ENCODE measurements at regions not wholly inside any gene's neighbourhood (a gene's known extent, or its start where the extent isn't known, plus 50 kb on each side); places are given as distances from the start of the nearest gene placed in this dataset.

- no peaks in the 10 kb centered on the region for H3K9me3 ChIP-seq
- no peak overlapping the region for H3K4me3 ChIP-seq
- no peak for DNase-seq
- H3K27ac ChIP-seq, result no peak overlapping the region
- TF ChIP-seq, protein P1, sequence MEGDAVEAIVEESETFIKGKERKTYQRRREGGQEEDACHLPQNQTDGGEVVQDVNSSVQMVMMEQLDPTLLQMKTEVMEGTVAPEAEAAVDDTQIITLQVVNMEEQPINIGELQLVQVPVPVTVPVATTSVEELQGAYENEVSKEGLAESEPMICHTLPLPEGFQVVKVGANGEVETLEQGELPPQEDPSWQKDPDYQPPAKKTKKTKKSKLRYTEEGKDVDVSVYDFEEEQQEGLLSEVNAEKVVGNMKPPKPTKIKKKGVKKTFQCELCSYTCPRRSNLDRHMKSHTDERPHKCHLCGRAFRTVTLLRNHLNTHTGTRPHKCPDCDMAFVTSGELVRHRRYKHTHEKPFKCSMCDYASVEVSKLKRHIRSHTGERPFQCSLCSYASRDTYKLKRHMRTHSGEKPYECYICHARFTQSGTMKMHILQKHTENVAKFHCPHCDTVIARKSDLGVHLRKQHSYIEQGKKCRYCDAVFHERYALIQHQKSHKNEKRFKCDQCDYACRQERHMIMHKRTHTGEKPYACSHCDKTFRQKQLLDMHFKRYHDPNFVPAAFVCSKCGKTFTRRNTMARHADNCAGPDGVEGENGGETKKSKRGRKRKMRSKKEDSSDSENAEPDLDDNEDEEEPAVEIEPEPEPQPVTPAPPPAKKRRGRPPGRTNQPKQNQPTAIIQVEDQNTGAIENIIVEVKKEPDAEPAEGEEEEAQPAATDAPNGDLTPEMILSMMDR (IDR thresholded peaks at IDR 0.05), result no peak
- TF ChIP-seq POLR2A (IDR thresholded peaks at IDR 0.05), result no peak
- H3K27me3 ChIP-seq, result no peaks in the 10 kb centered on the region
- H3K4me1 ChIP-seq, result no peaks in the 10 kb centered on the region
- no peaks in the 10 kb centered on the region for H3K36me3 ChIP-seq
Observed at GRCh38 chr1:57603696-57604095, 179.8 kb upstream of the DAB1 start.

DNA sequence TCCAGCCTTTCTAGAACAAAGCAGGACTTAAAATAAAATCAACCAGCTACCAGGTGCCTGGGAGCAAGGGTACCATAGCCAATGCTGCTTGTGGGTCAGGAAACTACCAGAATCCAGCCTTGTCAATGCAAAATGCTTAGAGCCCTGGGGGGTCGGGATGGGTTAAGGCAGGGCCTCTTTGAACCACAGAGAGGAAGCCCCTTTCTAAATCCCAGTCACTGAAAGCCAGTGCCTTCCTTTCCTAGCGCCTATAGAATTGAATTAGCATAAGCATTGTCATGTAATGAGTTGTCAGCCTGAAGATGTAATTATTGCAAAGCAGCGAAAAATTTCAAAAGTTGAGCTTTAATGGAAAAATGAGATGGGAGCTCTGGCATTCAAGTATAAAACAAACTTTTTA lies 176.6 kb upstream of the DAB1 start:
- Histone ChIP-seq H3K4me1 (no peaks in the 10 kb centered on the region), H3K9me3 (no peaks in the 10 kb centered on the region), H3K27me3 (no peaks in the 10 kb centered on the region), H3K36me3 (no peaks in the 10 kb centered on the region), H3K27ac (no peak overlapping the region), H3K4me3 (no peak overlapping the region)
- TF ChIP-seq, protein P1 (IDR thresholded peaks at IDR 0.05), result no peak
- no peak for TF ChIP-seq POLR2A (IDR thresholded peaks at IDR 0.05)
- no peak for DNase-seq

- H3K36me3 ChIP-seq, result no peaks in the 10 kb centered on the region
- TF ChIP-seq, protein P1 (IDR thresholded peaks at IDR 0.05), result no peak
- TF ChIP-seq POLR2A (IDR thresholded peaks at IDR 0.05), result no peak
- H3K9me3 ChIP-seq, result no peaks in the 10 kb centered on the region
- no peak overlapping the region for H3K27ac ChIP-seq
- H3K4me3 ChIP-seq, result no peak overlapping the region
- no peak for DNase-seq
- H3K4me1 ChIP-seq, result no peaks in the 10 kb centered on the region
- H3K27me3 ChIP-seq, result no peaks in the 10 kb centered on the region
Observed at GRCh38 chr1:57599236-57599994, 175.6 kb upstream of the DAB1 start.

DNA sequence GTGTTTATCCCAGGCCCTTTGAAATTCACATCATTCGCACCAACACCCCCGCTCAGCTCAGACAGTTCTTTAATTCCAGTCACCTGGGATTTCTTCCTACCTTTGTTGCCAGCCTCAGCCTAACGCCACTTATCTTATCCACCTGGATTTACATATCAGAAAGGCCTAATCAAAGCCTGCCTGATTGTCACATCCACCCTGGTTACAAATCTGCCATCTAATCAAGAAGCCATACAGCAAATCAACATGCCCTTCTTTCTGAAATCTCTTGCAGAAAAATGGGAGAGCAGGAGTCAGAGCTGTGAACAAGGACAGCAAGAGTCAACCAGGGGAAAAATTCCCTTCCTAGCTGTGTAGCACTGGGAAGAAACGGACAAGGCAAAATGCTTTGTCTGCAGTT lies 173.2 kb upstream of the DAB1 start:
- DNase-seq, result no peak
- H3K27ac ChIP-seq, result no peak overlapping the region
- no peaks in the 10 kb centered on the region for H3K4me1 ChIP-seq
- no peaks in the 10 kb centered on the region for H3K36me3 ChIP-seq
- H3K4me3 ChIP-seq, result no peak overlapping the region
- H3K27me3 ChIP-seq, result no peaks in the 10 kb centered on the region
- no peak for TF ChIP-seq POLR2A (IDR thresholded peaks at IDR 0.05)
- TF ChIP-seq, protein P1 (IDR thresholded peaks at IDR 0.05), result no peak
- no peaks in the 10 kb centered on the region for H3K9me3 ChIP-seq

DNA sequence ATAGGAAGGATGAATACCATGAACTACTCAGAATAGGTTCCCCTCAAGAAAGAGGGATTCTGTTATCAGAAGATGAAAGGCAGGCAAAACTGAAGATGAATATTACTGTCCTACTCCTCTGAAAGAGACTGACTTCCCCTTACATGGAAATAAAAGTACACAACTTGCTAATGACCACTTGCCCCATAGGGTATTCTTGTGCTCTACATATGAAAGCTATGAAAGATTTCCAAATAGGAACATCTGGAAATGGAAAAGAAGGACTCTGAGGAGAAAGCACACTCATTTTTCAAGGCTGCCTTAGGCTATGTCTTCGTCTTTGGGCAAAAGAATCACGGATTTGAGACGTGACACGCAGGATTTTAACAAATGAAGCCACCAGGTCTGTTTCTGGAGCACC lies 170.1 kb upstream of the DAB1 start:
- no peak for DNase-seq
- Histone ChIP-seq H3K4me3 (no peak overlapping the region), H3K27me3 (no peaks in the 10 kb centered on the region), H3K9me3 (no peaks in the 10 kb centered on the region), H3K36me3 (no peaks in the 10 kb centered on the region), H3K4me1 (no peaks in the 10 kb centered on the region), H3K27ac (no peak overlapping the region)
- TF ChIP-seq POLR2A (IDR thresholded peaks at IDR 0.05), result no peak
- TF ChIP-seq, protein P1 (IDR thresholded peaks at IDR 0.05), result no peak

All from Peyer's patch (tissue), 4 donors.